Stimulated activated CD4-positive, alpha-beta T cell treated with anti-CD3 and anti-CD28 coated beads, Interleukin-2, amount 100 ng/mL, for 48 hours (primary cell): ENCODE measurements at regions not wholly inside any gene's neighbourhood (a gene's known extent, or its start where the extent isn't known, plus 50 kb on each side); places are given as distances from the start of the nearest gene placed in this dataset.
"Not testable (repeated sequence)": the region's sequence is repeated elsewhere in the genome, so short reads cannot be mapped to it uniquely, and the experiment has no call there.

Experiments
- DNase-seq, 2 donors: peaks; one replicate each; pipeline ENCODE4 v3.0.0-alpha.2; 2020

- no peak for DNase-seq
These were observed 257.7 kb upstream of the GJE1 start for GRCh38 chr6:141874930-141875602.

GRCh38 chr6:141869509-141869908 lies 263.2 kb upstream of the GJE1 start:
- not testable (repeated sequence) for DNase-seq

- DNase-seq = no peak
These were observed 265.0 kb upstream of the GJE1 start for GRCh38 chr6:141867767-141868166.

- no peak for DNase-seq
These were observed 265.8 kb upstream of the GJE1 start for GRCh38 chr6:141866731-141867497.

DNA sequence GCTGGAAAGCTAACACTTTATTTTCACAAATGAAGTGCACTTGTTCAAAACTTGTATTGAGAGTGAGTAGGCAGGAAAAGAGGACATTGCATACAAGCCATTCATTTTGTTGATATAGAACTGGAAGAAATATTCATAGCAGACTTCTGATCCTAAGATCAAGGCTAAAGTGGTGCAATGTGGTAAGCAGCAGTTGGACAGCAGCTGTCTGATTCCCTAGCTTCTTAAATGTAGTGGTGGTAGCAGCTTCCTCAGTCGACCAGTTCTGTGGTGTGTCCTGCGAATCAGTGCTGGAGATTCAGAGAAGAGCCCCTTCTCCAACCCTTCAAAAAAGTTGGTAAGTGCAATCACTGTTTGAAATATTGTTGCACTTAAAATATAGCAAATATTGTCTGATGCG lies 281.7 kb upstream of the GJE1 start:
- DNase-seq = no peak

DNA sequence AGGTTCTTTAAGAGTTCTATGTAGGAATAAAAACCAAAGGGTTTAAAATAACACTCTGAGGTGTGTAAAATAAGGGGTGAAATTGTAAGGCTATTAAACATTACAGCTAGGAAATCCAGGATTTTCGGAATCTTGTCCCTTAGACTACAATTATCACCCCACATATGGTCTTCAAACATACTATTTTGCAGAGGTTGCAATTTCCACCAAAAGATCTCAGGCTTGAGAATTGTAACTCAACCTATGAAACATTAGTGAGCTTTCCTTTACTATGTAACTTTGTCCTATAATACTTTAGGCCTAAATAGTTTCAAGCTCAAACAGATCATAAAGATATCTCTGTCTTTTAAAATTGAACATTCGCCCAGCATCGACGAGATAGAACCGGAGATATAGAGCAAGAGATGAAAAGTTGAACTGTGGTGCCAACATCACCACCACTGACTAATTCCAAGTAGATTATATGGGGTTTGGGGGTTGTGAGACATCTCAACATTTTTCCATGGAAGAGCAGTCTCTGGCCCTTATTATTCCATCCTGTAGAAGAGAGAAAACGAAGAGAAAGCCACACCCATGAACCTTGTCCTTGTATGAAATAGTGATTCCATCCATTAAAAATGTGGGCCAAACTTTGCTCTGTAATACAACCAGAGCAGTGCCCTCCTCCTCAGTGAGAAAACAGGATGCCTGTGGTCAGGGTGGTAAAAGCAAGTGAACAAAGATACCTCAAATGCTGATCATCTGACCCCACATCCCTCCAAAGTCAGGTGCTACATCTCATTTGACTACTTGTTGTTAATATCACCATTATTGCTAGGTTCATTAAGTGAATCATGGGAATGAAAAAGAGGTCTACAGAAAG lies 284.5 kb upstream of the GJE1 start:
- no peak for DNase-seq

GRCh38 chr6:141846639-141847038 lies 286.1 kb upstream of the GJE1 start:
- no peak for DNase-seq

GRCh38 chr6:141843178-141843834 lies 289.4 kb upstream of the GJE1 start:
- DNase-seq = no peak

DNA sequence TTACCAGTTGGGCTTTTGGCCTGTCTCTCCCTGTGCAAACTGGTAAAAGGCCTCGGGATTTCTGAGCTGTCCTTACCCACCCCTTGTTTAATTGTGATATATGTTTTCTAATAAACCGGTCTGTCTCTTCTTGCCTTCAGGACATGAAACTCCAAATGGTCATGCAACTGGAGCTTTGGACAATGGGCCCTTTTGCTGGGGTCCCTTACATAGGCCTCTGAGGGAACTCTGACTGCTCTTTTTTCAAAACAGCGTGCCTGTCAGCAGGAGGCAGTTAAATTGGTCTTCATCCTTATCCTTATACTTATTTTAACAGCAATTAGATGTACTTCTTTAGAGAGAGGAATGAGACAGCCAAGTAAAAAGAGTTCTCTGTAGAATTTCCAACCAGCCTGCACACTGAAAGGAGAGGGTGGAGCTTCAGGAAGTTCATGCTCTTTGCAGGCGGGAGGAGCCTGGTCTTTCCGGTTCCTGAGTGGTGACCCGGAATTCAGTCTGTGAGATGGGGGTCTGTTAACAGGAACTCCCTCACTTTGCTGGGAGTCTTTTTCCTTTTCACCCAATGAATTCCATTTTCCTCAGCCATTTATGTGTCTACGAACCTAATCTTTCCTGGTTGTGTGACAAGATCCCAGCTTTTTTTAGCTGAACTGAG lies 299.6 kb upstream of the GJE1 start:
- no peak for DNase-seq

DNA sequence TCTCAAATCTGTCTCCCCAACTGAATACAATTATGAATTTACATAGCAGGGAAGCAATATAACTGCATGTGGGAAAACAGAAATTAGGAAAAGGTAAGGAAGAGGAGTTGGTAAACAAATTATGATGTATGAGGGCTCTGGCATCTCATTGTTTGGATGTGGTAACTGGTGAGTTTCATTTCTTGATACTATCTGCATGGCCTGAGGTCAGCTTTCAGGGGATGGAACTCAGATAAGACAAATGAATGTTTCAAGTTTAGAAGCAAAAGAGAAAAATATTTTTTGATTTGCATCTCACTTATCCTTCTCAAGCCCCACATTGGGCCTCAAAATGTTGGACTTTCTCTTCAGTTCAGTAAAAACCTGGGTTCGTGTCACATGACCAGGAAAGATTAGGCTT lies 302.2 kb upstream of the GJE1 start:
- DNase-seq = no peak

DNA sequence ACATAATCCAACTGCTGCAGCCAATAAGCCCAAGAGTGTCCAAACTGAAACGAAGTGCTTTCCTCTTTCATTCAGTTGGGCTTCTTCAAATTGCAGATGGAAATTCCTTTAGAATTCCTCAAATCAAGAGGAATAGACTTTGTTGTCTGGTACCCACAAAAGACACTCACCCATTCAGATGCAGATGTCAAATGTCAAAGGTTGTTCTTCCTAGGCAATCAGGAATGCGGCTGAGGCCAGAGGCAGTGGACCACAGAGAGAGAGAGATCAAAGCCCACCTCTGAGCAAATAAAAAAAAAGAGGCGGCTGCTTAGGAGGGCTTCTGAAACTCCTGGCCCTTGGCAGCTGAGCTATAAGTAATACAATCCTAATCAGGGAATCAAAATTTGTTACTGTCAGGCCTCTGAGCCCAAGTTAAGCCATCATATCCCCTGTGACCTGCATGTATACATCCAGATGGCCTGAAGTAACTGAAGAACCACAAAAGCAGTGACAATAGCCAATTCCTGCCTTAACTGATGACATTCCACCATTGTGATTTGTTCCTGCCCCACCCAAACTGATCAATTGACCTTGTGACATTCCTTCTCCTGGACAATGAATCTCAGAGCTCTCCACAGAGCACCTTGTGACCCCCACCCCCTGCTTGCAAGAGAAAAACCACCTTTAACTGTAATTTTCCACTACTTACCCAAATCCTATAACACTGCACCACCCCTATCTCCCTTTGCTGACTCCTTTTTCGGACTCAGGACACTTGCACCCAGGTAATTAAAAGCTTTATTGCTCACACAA lies 303.0 kb upstream of the GJE1 start:
- DNase-seq = no peak

DNA sequence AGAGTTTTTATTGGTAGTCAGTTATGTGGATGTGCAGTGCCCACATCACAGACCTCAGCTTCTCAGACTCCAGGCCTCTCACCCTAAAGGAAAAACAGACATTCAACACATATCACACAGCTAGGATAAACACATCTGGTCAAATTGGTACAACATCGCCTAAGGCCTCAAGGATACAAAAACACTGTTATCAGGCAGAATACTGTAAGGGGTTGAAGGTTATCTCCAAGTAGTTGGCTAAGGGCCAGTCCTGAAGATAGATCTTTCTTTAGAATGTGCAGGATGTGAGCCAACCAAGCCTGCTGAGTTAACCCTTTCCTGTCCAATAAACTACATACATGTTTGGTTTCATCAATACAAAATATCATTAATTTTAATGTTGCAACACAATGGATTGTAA lies 308.4 kb upstream of the GJE1 start:
- DNase-seq = no peak

- not testable (repeated sequence) for DNase-seq
These were observed 317.7 kb upstream of the GJE1 start for GRCh38 chr6:141815039-141815438.

GRCh38 chr6:141809901-141810300 lies 322.8 kb upstream of the GJE1 start:
- no peak for DNase-seq

DNA sequence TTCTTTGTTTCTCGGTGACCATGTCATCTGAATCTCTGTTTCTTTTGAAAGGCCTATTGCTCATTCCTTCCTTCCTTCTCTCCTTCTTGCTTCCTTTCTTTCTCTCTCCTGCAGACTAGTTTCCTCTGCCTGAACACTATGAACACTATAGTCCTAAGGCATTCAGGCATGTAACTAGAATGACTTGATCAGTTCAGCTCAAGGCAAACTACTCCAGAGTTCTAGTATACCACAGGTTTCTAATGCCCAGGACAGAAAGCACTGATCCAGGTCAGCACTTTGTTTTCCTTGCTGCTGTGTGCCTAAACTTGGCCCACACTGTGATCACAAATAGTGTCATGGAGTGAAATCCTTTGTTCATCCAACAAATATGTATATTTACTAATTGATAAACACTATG lies 324.1 kb upstream of the GJE1 start:
- DNase-seq = no peak

DNA sequence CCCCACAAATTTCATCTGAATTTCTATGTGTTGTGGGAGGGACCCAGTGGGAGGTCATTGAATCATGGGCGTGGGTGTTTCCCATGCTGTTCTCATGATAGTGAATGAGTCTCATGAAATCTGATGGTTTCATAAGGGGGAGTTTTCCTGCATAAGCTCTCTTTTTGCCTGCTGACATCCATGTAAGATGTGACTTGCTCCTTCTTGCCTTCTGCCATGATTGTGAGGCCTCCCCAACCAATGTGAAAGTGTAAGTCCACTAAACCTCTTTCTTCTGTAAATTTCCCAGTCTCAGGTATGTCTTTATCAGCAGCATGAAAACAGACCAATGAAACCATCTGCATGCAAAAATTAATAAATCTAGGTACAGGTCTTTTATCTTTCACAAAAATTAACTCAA lies 331.8 kb upstream of the GJE1 start:
- not testable (repeated sequence) for DNase-seq

- no peak for DNase-seq
These were observed 341.8 kb upstream of the GJE1 start for GRCh38 chr6:141790921-141791320.

DNA sequence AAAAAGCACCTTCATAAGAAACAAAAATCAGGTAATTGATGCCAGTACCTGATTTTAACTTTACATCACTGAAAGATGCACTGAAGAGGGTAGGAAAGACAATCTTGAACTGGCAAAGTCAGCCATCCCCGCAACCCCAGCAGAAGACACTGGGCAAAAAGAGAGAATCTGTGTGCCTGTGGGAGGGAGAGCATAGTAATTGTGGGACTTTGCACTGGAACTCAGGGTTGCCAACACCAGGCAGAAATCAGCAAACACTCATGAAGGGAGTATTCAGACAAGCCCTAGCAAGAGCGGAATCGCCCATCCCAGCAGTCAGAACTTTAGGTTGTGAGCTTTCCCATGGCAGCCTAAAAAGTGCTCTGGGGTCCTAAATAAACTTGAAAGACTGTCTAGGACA lies 344.6 kb upstream of the GJE1 start:
- DNase-seq = no peak

DNA sequence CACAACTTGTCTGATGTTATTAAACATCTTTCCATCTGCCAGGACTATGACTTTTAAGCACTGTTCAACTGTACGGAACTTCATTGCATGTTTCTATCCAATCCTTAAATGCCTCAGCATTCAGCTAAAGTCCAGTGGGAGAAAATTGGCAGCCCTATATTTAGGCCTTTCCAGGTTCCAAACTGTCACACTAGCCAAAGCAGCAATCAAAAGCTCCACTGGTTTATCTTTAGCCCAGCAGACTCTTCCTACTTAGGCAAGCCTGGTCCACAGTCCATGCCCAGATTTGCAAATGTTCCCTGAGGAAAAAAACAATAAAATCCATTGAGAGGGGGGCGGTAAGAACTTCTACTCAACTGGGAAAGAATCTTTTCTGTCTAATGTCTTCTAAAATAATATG lies 349.1 kb upstream of the GJE1 start:
- DNase-seq = no peak

DNA sequence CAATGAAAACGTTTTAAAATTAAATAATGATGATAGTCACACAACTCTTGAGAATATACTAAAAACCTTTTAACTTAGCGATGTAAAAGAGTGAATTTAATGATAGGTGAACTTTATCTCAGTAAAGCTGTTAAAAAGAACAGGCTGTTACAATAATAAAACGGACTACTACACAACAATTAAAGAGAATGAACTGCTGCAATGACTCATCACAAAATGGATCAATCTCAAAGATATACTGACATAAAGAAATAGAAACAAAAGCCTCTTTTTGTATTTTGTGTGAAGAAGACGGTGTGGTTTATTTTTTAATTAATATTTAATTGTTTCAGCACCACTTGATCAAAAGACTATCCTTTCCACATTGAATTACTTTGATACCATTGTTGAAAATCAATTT lies 352.4 kb upstream of the GJE1 start:
- no peak for DNase-seq

DNA sequence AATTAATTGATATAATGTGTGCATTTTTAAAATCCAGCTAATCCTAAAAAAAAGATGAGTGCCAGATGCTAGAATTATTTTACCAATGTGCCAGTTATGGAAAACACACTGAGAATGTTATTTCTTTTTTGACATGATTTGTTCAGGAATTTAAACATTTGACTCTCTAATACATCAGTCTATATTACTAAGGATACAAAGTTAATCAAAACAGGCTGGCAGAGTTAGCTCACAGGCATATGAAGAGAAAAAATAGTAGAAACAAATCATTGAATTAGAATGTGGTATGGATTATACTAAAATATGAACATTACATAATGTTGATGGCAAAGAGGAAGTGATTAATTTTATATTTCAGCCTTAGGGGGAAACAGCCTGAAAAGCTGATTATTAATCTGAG lies 368.3 kb upstream of the GJE1 start:
- no peak for DNase-seq

DNA sequence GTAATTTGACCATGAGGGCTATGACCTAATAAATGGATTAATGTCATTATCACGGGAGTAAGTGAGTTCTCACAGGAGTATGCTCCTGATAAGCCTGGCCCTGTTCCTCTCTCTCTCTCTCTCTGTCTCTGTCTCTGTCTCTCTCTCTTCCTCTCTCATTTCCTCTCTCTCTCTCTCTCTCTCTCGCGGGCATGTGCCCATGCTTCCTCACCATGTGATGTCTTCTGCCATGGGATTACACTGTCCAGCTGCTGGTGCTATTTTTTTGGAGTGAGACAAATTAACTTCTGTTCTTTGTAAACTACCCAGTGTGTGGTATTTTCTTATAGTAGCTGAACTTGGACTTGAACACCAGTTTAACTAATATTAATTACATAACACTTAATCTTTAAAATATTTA lies 374.3 kb upstream of the GJE1 start:
- no peak for DNase-seq
